ENCODE measurements at regions not wholly inside any gene's neighbourhood (a gene's known extent, or its start where the extent isn't known, plus 50 kb on each side); places are given as distances from the start of the nearest gene placed in this dataset.

DNA sequence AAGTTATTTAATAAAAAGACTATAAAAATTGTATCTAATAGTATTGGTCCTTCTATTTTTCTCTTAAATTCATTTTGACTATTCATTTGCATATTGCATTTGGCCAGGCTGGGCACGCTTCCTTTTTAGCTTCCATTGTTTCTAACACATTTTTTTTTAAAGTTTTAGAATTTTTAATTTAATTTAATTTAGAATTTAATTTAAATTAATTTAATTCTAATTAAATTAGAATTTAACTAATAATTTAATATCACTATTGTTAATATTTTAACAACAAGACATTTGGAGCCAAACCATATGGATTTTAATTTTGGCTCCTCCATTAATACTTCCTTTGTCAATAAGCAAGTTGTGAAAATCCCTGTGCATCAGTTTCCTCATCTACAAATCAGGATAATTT lies 856.9 kb upstream of the SEL1L start:
- Histone ChIP-seq H3K9me3 (no peaks in the 10 kb centered on the region), H3K4me2 (no peak overlapping the region), H3K4me1 (no peaks in the 10 kb centered on the region), H3K4me3 (no peak overlapping the region), H3K27ac (no peak overlapping the region)
- ATAC-seq (no peak), FAIRE-seq (no peak), DNase-seq (ENCODE audit: low read depth in 1 of 2, low spot score in 1 of 2) (no peak)
- TF ChIP-seq POLR2AphosphoS2 (conservative IDR thresholded peaks at IDR 0.05; ENCODE audit: low read length) (no peak), SMC3 (IDR thresholded peaks at IDR 0.05) (no peak), SREBF2 (IDR thresholded peaks at IDR 0.05) (no peak)
- 1% methylated on average over 1 of the region's 1 CpG for WGBS (ENCODE audit: missing lambda C conversion rate)
- CTCF ChIA-PET: no interaction called here
- POLR2A ChIA-PET: no interaction called here

DNA sequence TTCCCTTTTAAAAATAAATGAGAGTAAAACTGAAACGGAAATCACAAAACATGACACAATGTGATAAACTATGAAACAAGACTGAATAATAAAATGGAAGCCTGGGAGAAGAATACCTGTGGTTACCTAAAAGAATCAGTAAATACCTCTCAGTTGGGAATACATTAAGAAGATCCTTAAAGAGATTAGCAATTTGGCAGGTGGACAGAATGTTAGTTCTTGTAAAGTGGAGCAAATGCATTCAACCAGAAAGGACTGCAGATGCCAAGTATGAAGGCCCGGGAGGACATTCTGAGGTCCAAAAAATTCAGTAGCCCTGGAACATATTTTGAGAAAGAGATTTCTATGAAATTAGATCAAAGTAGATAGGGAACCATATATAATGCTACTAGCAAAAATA lies 861.3 kb upstream of the SEL1L start:
- Histone ChIP-seq H3K27ac (no peak overlapping the region), H3K4me1 (no peaks in the 10 kb centered on the region), H3K4me2 (no peak overlapping the region), H3K9me3 (no peaks in the 10 kb centered on the region), H3K4me3 (no peak overlapping the region)
- ATAC-seq: no peak
- ChIA-PET POLR2A (no interaction called here), CTCF (no interaction called here)
- WGBS (ENCODE audit: missing lambda C conversion rate): 9% methylated on average over 2 of the region's 2 CpGs
- no peak for DNase-seq (ENCODE audit: low read depth in 1 of 2, low spot score in 1 of 2)
- TF ChIP-seq CHD4 (IDR thresholded peaks at IDR 0.05; ENCODE audit: borderline replicate concordance) (no peak), ESRRA (IDR thresholded peaks at IDR 0.05; ENCODE audit: borderline replicate concordance, low read length) (no peak), HMGXB4 (CRISPR knock-in tag; IDR thresholded peaks at IDR 0.05; ENCODE audit: borderline replicate concordance) (no peak), HOXA7 (CRISPR knock-in tag; IDR thresholded peaks at IDR 0.05) (no peak), KDM1A (IDR thresholded peaks at IDR 0.05; ENCODE audit: low read depth) (no peak), HDAC2 (IDR thresholded peaks at IDR 0.05) (no peak), RCOR1 (IDR thresholded peaks at IDR 0.05; ENCODE audit: low read depth, low read length) (no peak), POLR2A (IDR thresholded peaks at IDR 0.05; ENCODE audit: low read length) (no peak), ZNF302 (CRISPR knock-in tag; IDR thresholded peaks at IDR 0.05) (no peak), FOSB (CRISPR knock-in tag; IDR thresholded peaks at IDR 0.05) (no peak), CBX2 (IDR thresholded peaks at IDR 0.05; ENCODE audit: borderline replicate concordance, low read depth) (no peak), TFCP2L1 (CRISPR knock-in tag; IDR thresholded peaks at IDR 0.05) (no peak), CEBPB (IDR thresholded peaks at IDR 0.05) (no peak), PHF8 (IDR thresholded peaks at IDR 0.05; ENCODE audit: borderline replicate concordance, low read depth) (no peak), RFX5 (IDR thresholded peaks at IDR 0.05) (no peak)
- TF ChIP-seq, protein P1, sequence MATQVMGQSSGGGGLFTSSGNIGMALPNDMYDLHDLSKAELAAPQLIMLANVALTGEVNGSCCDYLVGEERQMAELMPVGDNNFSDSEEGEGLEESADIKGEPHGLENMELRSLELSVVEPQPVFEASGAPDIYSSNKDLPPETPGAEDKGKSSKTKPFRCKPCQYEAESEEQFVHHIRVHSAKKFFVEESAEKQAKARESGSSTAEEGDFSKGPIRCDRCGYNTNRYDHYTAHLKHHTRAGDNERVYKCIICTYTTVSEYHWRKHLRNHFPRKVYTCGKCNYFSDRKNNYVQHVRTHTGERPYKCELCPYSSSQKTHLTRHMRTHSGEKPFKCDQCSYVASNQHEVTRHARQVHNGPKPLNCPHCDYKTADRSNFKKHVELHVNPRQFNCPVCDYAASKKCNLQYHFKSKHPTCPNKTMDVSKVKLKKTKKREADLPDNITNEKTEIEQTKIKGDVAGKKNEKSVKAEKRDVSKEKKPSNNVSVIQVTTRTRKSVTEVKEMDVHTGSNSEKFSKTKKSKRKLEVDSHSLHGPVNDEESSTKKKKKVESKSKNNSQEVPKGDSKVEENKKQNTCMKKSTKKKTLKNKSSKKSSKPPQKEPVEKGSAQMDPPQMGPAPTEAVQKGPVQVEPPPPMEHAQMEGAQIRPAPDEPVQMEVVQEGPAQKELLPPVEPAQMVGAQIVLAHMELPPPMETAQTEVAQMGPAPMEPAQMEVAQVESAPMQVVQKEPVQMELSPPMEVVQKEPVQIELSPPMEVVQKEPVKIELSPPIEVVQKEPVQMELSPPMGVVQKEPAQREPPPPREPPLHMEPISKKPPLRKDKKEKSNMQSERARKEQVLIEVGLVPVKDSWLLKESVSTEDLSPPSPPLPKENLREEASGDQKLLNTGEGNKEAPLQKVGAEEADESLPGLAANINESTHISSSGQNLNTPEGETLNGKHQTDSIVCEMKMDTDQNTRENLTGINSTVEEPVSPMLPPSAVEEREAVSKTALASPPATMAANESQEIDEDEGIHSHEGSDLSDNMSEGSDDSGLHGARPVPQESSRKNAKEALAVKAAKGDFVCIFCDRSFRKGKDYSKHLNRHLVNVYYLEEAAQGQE (IDR thresholded peaks at IDR 0.05): no peak
- FAIRE-seq: no peak

- Histone ChIP-seq H3K4me3 (no peak overlapping the region), H3K4me2 (no peak overlapping the region), H3K27ac (no peak overlapping the region), H3K4me1 (no peaks in the 10 kb centered on the region), H3K9me3 (no peaks in the 10 kb centered on the region)
- FAIRE-seq (no peak), DNase-seq (ENCODE audit: low read depth in 1 of 2, low spot score in 1 of 2) (no peak), ATAC-seq (no peak)
- 1% methylated on average over 4 of the region's 4 CpGs for WGBS (ENCODE audit: missing lambda C conversion rate)
- POLR2A ChIA-PET: no interaction called here
- CTCF ChIA-PET: no interaction called here
- TF ChIP-seq, protein P2, sequence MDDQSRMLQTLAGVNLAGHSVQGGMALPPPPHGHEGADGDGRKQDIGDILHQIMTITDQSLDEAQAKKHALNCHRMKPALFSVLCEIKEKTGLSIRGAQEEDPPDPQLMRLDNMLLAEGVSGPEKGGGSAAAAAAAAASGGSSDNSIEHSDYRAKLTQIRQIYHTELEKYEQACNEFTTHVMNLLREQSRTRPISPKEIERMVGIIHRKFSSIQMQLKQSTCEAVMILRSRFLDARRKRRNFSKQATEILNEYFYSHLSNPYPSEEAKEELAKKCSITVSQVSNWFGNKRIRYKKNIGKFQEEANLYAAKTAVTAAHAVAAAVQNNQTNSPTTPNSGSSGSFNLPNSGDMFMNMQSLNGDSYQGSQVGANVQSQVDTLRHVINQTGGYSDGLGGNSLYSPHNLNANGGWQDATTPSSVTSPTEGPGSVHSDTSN (IDR thresholded peaks at IDR 0.05): no peak
- no peak for TF ChIP-seq ZC3H11A (IDR thresholded peaks at IDR 0.05)
- no peak for TF ChIP-seq POLR2A (IDR thresholded peaks at IDR 0.05; ENCODE audit: low read length)
- TF ChIP-seq KDM1A (IDR thresholded peaks at IDR 0.05; ENCODE audit: low read depth): no peak
- TF ChIP-seq NPAS2 (CRISPR knock-in tag; IDR thresholded peaks at IDR 0.05; ENCODE audit: borderline replicate concordance): no peak
- TF ChIP-seq, protein P3, sequence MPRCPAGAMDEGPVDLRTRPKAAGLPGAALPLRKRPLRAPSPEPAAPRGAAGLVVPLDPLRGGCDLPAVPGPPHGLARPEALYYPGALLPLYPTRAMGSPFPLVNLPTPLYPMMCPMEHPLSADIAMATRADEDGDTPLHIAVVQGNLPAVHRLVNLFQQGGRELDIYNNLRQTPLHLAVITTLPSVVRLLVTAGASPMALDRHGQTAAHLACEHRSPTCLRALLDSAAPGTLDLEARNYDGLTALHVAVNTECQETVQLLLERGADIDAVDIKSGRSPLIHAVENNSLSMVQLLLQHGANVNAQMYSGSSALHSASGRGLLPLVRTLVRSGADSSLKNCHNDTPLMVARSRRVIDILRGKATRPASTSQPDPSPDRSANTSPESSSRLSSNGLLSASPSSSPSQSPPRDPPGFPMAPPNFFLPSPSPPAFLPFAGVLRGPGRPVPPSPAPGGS (IDR thresholded peaks at IDR 0.05): no peak
- TF ChIP-seq, protein P4, sequence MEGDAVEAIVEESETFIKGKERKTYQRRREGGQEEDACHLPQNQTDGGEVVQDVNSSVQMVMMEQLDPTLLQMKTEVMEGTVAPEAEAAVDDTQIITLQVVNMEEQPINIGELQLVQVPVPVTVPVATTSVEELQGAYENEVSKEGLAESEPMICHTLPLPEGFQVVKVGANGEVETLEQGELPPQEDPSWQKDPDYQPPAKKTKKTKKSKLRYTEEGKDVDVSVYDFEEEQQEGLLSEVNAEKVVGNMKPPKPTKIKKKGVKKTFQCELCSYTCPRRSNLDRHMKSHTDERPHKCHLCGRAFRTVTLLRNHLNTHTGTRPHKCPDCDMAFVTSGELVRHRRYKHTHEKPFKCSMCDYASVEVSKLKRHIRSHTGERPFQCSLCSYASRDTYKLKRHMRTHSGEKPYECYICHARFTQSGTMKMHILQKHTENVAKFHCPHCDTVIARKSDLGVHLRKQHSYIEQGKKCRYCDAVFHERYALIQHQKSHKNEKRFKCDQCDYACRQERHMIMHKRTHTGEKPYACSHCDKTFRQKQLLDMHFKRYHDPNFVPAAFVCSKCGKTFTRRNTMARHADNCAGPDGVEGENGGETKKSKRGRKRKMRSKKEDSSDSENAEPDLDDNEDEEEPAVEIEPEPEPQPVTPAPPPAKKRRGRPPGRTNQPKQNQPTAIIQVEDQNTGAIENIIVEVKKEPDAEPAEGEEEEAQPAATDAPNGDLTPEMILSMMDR (IDR thresholded peaks at IDR 0.05): no peak
- TF ChIP-seq E2F6 (IDR thresholded peaks at IDR 0.05; ENCODE audit: borderline replicate concordance, low read depth): no peak
- TF ChIP-seq JUNB (IDR thresholded peaks at IDR 0.05): no peak
- TF ChIP-seq FOSB (CRISPR knock-in tag; IDR thresholded peaks at IDR 0.05): no peak
These were observed 864.6 kb upstream of the SEL1L start for GRCh38 chr14:82398256-82398655.
